ENCODE measurements at regions not wholly inside any gene's neighbourhood (a gene's known extent, or its start where the extent isn't known, plus 50 kb on each side); places are given as distances from the start of the nearest gene placed in this dataset.

DNA sequence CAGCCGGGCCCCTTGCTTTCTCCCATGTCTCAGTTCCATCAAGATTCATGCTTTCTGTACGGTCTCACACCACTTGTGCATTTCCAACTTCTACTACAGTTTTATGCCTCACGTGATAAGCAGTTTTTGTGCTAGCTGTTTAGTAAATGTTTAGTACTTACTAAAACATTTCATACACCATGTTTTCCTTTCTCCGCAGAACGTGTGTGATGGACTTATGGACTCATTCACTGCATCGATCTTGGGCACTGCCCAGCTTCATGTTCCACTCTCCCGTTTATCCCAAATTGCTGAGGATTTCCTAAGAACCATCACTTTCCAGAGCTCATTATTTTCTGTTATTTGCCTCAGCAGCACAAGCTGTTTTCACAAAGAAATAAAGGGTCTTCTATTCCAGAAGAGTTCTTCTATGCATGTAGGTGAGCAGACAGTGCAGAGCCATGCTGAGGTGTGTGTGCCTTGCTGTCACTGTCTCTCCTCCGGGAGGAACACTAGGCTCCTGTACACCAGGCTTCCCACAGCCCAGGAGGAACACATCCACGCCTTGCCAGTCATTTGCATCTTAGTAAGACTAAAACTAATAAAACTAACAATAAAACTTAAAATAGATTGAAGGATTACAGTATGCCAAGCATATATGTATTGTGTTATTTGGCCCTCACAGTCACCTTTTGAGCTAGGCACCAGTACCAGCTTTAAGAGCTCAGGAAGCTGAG lies 90.3 kb upstream of the EEA1 start:
- H3K27me3 Mint-ChIP-seq (ENCODE audit: unreplicated experiment): peaks cover 2% of the 10 kb centered on the region
- no peaks in the 10 kb centered on the region for H3K9me3 Mint-ChIP-seq (ENCODE audit: unreplicated experiment)
- TF ChIP-seq, protein P1, sequence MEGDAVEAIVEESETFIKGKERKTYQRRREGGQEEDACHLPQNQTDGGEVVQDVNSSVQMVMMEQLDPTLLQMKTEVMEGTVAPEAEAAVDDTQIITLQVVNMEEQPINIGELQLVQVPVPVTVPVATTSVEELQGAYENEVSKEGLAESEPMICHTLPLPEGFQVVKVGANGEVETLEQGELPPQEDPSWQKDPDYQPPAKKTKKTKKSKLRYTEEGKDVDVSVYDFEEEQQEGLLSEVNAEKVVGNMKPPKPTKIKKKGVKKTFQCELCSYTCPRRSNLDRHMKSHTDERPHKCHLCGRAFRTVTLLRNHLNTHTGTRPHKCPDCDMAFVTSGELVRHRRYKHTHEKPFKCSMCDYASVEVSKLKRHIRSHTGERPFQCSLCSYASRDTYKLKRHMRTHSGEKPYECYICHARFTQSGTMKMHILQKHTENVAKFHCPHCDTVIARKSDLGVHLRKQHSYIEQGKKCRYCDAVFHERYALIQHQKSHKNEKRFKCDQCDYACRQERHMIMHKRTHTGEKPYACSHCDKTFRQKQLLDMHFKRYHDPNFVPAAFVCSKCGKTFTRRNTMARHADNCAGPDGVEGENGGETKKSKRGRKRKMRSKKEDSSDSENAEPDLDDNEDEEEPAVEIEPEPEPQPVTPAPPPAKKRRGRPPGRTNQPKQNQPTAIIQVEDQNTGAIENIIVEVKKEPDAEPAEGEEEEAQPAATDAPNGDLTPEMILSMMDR (IDR thresholded peaks at IDR 0.05; ENCODE audit: unreplicated experiment): no peak
- H3K27ac Mint-ChIP-seq (ENCODE audit: unreplicated experiment): no peak overlapping the region
- H3K4me3 Mint-ChIP-seq (ENCODE audit: unreplicated experiment): no peak overlapping the region
- DNase-seq (ENCODE audit: low spot score): no peak
- H3K36me3 Mint-ChIP-seq (ENCODE audit: low read depth, unreplicated experiment): no peaks in the 10 kb centered on the region
- H3K4me1 Mint-ChIP-seq (ENCODE audit: unreplicated experiment): peaks cover 4% of the 10 kb centered on the region

DNA sequence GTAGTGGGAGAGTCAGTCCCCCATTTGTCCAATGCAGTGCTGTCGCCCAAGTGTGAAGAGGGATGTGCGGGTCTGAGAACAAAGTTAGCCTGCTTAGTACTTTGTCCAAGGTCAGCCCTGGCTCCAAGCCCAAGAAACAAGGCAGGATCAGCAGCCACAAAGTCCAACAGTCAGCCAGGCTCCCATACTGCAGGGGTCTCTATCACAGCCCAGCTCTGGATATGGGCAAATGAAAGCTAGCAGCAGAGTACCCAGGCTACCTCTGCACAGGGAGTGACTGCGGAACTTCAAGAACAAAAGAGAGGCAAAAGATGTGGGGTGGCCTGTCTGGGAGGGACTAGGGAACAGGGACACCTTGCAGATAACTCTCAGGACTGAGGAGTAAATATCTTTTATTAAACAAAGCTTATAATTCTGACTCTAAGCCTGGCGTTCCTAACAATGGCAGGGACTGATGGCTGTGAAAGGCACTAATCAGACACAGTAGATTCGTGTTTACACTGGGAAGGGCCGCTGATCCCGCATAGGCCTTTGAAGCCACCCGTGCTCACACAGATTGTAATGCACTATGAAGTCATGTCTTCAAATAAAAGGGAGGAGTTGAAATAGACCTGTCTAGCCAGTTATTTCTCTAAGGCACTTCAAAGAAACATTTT lies 91.0 kb upstream of the EEA1 start:
- Mint-ChIP-seq H3K4me3 (ENCODE audit: unreplicated experiment) (no peak overlapping the region), H3K4me1 (ENCODE audit: unreplicated experiment) (peaks cover 4% of the 10 kb centered on the region), H3K36me3 (ENCODE audit: low read depth, unreplicated experiment) (no peaks in the 10 kb centered on the region), H3K9me3 (ENCODE audit: unreplicated experiment) (no peaks in the 10 kb centered on the region), H3K27me3 (ENCODE audit: unreplicated experiment) (peaks cover 2% of the 10 kb centered on the region), H3K27ac (ENCODE audit: unreplicated experiment) (no peak overlapping the region)
- no peak for DNase-seq (ENCODE audit: low spot score)
- TF ChIP-seq, protein P1 (IDR thresholded peaks at IDR 0.05; ENCODE audit: unreplicated experiment): no peak

DNA sequence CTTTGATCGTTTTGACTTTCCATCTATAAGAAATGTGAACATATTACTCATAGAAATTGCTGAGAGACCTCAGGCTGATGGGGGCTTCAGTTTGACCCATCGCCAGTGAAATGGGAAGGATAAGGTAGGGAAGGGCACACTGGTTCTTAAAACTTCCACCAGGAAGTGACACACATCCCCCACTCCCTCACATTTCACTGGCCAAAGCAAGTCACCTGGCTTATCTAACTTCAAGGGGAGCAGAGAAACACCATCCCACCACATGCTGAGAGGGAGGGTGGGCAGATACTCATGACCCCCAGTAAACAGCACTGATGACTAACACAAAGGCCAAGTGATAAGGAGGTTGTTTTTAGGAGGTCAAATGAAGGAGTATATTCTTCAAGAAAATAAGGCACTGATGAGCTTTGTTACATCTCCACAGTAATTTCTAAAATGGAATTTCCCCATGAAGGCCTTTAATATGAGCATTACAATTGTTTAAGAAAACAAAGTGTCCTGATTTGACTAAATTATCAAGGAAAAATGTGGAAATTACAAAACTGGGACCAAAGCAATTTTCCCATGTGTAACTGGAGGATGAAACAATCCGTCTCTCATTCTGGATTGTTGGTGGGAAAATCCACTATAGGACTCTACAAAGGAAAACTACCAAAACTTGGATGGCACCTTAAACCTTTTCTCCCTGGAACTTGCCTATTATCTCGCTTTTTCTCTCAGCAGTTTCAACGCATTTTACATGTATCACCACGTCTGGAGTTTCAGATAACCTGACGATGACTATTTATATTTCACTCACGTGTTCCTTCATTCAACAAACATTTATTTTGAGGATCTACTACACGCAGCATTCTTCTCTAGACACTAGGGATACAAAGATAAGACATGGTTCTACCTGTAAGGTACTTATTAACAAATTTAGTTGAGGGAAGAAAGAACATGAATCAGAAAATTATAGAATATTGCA lies 91.8 kb upstream of the EEA1 start:
- TF ChIP-seq, protein P1 (IDR thresholded peaks at IDR 0.05; ENCODE audit: unreplicated experiment): no peak
- H3K27me3 Mint-ChIP-seq (ENCODE audit: unreplicated experiment): peaks cover 2% of the 10 kb centered on the region
- DNase-seq (ENCODE audit: low spot score): no peak
- no peaks in the 10 kb centered on the region for H3K9me3 Mint-ChIP-seq (ENCODE audit: unreplicated experiment)
- H3K4me1 Mint-ChIP-seq (ENCODE audit: unreplicated experiment): peaks cover 4% of the 10 kb centered on the region
- H3K4me3 Mint-ChIP-seq (ENCODE audit: unreplicated experiment): no peak overlapping the region
- H3K27ac Mint-ChIP-seq (ENCODE audit: unreplicated experiment): no peak overlapping the region
- no peaks in the 10 kb centered on the region for H3K36me3 Mint-ChIP-seq (ENCODE audit: low read depth, unreplicated experiment)

DNA sequence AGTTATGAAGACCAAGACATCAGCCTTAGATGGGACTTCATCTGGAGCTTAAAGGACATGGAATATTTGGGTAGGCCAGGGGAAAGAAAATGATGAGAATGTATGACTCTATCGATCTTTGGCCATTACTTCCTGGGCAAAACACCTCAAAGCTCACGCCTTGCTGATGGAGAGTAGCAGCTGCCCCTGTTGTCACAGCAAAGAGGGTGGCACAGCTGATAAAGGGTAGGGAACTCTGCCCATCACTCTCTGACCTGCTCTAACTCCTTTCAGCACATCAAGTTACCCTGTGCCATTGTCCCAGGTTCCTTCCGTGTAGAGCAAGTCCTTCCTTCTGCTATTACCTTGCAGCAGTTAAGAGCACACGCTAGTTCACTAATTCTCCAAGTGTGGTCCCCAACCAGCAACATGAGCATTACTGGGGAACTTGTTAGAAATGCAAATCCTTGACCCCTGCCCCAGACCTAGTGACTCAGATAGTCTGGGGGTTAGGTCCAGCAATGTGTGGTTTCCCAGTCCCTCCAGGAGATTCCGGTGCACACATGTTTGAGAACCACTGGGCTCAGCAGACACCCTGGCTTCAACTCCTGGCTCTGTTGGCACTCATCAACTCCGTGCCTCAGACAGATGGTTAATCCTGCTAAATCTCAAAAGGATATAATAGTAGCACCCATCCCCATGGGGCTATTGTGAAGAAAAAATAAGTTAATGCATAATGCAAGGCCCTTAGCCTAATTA lies 93.7 kb upstream of the EEA1 start:
- no peaks in the 10 kb centered on the region for H3K9me3 Mint-ChIP-seq (ENCODE audit: unreplicated experiment)
- no peak overlapping the region for H3K4me3 Mint-ChIP-seq (ENCODE audit: unreplicated experiment)
- H3K4me1 Mint-ChIP-seq (ENCODE audit: unreplicated experiment): peaks cover 7% of the 10 kb centered on the region
- TF ChIP-seq, protein P1 (IDR thresholded peaks at IDR 0.05; ENCODE audit: unreplicated experiment): no peak
- no peak for DNase-seq (ENCODE audit: low spot score)
- no peaks in the 10 kb centered on the region for H3K36me3 Mint-ChIP-seq (ENCODE audit: low read depth, unreplicated experiment)
- H3K27me3 Mint-ChIP-seq (ENCODE audit: unreplicated experiment): peaks cover 2% of the 10 kb centered on the region
- no peak overlapping the region for H3K27ac Mint-ChIP-seq (ENCODE audit: unreplicated experiment)

All from endothelial cell (in vitro differentiated cells).